ENCODE measurements at regions not wholly inside any gene's neighbourhood (a gene's known extent, or its start where the extent isn't known, plus 50 kb on each side); places are given as distances from the start of the nearest gene placed in this dataset.

DNA sequence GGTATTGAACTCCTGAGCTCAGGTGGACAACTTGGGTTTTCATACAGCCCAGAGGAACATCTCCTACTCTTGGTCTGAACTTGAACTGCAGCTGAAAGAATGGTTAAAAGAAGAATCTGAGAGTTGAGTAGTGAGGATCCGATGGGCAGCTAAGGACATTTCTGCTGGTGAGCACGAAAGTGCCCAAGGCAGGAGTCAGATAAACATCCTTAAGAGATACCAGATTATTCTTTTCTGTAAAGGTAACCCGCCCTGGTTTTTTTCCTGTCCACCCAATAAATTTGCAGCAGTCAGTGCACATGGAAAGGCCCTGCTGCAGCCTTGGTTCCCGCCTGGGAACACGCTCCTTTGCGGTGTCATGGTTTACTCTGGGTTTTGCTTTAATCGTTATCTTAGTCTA lies 78.4 kb upstream of the ARHGEF7 start:
- Histone ChIP-seq H3K36me3 (replicated peaks) (no peaks in the 10 kb centered on the region), H3K27ac (no peak overlapping the region), H3K4me3 (ENCODE audit: low read depth, low read length) (no peak overlapping the region), H3K27me3 (replicated peaks) (no peaks in the 10 kb centered on the region)
- TF ChIP-seq, protein P1, sequence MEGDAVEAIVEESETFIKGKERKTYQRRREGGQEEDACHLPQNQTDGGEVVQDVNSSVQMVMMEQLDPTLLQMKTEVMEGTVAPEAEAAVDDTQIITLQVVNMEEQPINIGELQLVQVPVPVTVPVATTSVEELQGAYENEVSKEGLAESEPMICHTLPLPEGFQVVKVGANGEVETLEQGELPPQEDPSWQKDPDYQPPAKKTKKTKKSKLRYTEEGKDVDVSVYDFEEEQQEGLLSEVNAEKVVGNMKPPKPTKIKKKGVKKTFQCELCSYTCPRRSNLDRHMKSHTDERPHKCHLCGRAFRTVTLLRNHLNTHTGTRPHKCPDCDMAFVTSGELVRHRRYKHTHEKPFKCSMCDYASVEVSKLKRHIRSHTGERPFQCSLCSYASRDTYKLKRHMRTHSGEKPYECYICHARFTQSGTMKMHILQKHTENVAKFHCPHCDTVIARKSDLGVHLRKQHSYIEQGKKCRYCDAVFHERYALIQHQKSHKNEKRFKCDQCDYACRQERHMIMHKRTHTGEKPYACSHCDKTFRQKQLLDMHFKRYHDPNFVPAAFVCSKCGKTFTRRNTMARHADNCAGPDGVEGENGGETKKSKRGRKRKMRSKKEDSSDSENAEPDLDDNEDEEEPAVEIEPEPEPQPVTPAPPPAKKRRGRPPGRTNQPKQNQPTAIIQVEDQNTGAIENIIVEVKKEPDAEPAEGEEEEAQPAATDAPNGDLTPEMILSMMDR (IDR thresholded peaks at IDR 0.05; ENCODE audit: low read depth, low read length, missing control alignments): no peak
- in situ Hi-C loops (cut with HindIII; ENCODE audit: low pct_ligation_motif_present, low sequenced_read_pairs): no loop called here
- DNase-seq: no peak

DNA sequence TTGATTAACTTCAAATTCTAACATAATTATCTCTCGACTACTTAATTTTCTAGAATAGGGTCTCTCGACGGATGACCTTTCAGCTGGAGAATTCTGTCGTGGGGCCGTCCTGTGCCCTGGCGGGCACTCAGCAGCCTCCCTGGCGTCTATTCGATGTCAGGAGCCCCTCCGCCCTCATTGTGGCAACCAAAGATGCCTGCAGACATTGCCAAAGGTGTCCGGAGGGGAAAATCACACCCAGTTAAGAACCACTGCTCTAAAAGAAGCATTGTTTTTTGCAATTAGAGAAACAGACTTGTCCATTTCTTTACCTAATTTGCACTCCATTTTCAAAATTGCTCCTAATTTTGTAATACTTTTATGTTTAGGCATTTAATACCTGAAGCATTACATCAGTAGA lies 79.2 kb upstream of the ARHGEF7 start:
- Histone ChIP-seq H3K36me3 (replicated peaks) (no peaks in the 10 kb centered on the region), H3K27ac (no peak overlapping the region), H3K27me3 (replicated peaks) (no peaks in the 10 kb centered on the region), H3K4me3 (ENCODE audit: low read depth, low read length) (no peak overlapping the region)
- DNase-seq: no peak
- TF ChIP-seq, protein P1 (IDR thresholded peaks at IDR 0.05; ENCODE audit: low read depth, low read length, missing control alignments): no peak
- in situ Hi-C loops (cut with HindIII; ENCODE audit: low pct_ligation_motif_present, low sequenced_read_pairs): no loop called here

DNA sequence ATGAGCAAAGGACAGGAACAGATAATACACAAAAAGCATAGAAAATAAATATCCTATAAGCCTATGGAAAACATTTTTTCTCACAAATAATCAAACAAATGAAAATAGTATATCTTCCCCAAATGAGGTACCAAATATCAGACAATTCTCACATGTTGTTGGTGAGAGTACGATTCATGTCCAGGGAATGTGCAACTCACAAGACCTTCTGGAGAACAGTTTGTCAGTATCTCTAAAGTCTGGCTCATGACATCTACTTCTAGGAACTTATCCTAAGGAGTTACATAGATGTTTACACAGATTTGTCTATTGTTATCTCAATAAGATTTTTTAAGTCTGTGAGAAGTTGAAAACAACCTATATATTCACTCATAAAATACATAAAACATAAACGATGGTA lies 80.3 kb upstream of the ARHGEF7 start:
- Histone ChIP-seq H3K27ac (no peak overlapping the region), H3K36me3 (replicated peaks) (no peaks in the 10 kb centered on the region), H3K4me3 (ENCODE audit: low read depth, low read length) (no peak overlapping the region), H3K27me3 (replicated peaks) (no peaks in the 10 kb centered on the region)
- in situ Hi-C loops (cut with HindIII; ENCODE audit: low pct_ligation_motif_present, low sequenced_read_pairs): no loop called here
- TF ChIP-seq, protein P1 (IDR thresholded peaks at IDR 0.05; ENCODE audit: low read depth, low read length, missing control alignments): no peak
- DNase-seq: peak; percentile 48

DNA sequence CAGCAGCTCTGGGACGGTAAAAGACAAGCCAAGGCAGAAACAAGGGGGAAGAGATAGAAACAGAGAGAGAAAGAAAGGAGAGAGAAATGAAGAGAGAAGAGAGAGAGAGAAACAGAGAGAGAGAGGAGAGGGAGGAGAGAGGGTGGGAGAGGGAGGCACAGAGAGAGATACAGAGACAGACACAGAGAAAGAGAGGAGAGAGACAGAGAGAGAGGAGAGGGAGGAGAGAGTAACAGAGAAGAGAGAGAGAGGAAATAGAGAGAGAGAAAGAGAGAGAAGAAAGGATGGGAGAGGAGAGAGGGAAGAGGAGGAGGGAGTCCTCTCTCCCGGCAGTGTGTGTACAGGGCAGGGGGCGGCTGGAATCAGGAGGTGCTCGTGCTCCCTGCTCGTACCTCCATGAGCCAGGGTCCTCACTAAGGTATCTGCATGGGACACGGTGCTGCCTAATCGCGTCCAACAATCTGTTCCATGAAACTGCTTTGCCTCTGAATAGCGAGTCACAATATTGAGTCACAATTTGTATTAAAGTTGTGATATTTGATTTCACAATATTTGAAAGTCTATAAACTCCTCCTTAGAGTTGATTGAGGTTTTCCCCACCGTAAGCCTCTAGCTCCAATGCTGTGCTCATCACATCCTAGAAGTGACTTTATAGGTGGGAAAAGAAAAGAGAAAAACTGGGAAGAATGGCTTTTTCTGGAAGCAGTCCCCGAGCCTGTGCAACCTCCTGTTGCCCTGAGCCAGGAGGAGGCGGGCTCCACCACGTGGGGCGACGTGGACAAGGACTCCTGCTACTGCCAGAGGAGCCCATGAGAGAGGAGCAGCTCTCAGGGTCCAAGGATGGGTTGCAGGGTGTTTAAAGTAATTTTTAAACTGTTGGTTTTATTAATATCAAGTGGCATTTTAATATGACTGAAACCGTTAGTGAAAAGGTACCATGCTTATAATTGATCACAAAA lies 81.7 kb upstream of the ARHGEF7 start:
- H3K27me3 ChIP-seq (replicated peaks): no peaks in the 10 kb centered on the region
- in situ Hi-C loops (cut with HindIII; ENCODE audit: low pct_ligation_motif_present, low sequenced_read_pairs): no loop called here
- no peak overlapping the region for H3K4me3 ChIP-seq (ENCODE audit: low read depth, low read length)
- H3K27ac ChIP-seq: no peak overlapping the region
- no peak for DNase-seq
- no peaks in the 10 kb centered on the region for H3K36me3 ChIP-seq (replicated peaks)
- TF ChIP-seq, protein P1 (IDR thresholded peaks at IDR 0.05; ENCODE audit: low read depth, low read length, missing control alignments): no peak

DNA sequence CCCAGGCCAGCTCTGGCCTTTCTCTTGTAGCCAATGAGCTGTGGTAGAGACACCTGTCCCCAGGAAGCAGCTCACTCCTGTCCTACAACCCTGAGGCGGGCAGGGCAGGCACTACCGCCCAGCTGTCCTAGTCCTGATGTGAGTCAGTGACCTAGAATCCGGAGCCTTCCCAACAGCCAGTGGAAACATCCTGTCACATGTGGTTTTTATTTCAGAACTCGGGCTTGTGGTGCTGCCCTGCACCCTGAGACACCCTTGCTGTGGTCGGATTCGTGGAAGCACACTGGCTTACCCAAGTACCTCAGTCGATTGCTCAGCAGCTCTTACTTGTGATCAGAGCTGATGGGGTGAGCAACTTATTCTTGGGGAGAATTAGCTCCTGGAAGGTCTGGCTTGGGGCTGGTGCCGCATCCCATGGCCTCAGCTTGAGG lies 83.6 kb upstream of the ARHGEF7 start:
- Histone ChIP-seq H3K4me3 (ENCODE audit: low read depth, low read length) (no peak overlapping the region), H3K27ac (no peak overlapping the region), H3K36me3 (replicated peaks) (no peaks in the 10 kb centered on the region), H3K27me3 (replicated peaks) (no peaks in the 10 kb centered on the region)
- peak; percentile 84 for DNase-seq
- TF ChIP-seq, protein P1 (IDR thresholded peaks at IDR 0.05; ENCODE audit: low read depth, low read length, missing control alignments): no peak
- in situ Hi-C loops (cut with HindIII; ENCODE audit: low pct_ligation_motif_present, low sequenced_read_pairs): no loop called here
